HG03025 (cell line): ENCODE measurements at regions not wholly inside any gene's neighbourhood (a gene's known extent, or its start where the extent isn't known, plus 50 kb on each side); places are given as distances from the start of the nearest gene placed in this dataset.

Source experiments
- ATAC-seq: cut with Tn5 transposase; IDR thresholded peaks from one replicate; pipeline ENCODE4 v1.9.1; 2021; ENCODE audit warnings: mild to moderate bottlenecking, moderate library complexity; ENCODE audit not compliant: unreplicated experiment, low FRiP score

GRCh38 chr1:81238129-81238528, 562.6 kb upstream of the ADGRL2 start:
- no peak for ATAC-seq

- ATAC-seq: no peak
These were observed 563.2 kb upstream of the ADGRL2 start for GRCh38 chr1:81237473-81238089.

DNA sequence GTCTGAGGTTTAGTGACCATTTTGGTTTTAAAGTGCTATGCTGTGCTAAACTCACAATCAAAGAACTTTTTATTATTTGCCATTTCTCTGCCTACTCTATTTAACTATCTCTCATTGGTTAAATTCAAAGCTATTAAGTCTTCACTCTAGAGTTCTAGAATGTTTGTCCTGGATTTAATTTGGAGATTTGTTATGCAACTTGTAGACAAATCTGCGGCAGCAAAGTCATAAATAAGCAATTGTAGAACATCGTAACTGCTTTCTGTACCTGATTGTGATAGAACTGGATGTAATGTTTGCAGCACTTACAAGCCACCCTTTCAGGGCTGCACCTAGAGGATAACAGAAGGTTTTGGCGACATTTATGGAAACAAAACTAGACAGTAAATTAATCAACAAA, 566.5 kb upstream of the ADGRL2 start:
- ATAC-seq: no peak

DNA sequence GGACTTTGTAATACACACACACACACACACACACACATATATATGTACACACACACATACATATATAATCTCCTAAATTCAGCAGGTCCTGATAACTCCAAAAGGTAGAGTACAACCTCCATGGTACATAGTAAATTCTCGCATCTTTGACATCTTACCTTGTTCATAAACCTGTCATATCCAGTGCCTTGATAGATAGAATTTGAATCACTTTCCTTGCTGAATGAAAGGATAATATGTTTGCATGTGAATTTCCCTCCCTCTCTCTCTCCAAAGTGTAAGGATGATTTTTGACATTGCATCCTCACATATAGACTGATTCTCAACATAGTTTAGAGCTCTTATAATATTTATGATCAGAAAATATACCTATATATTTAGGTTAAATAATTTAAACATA, 567.1 kb upstream of the ADGRL2 start:
- ATAC-seq: no peak

DNA sequence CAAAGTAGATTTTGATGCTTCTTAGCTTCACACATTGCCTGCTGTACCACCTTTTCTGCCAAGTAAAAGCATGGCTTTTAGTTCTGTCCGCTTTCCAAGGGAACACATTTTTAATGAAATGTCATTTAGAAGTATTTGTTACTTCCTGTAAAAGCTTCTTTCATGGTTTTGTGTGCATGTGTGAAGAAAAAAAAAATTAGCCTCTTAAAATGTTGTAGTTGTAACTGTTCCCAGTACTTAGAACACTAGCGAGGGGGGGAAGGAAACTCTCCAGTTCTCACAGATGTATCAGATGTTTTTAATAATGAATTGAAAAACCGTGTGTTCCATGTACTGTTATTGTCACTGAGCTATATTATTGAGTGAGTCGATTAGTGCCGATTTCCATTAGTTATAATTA, 568.3 kb upstream of the ADGRL2 start:
- ATAC-seq: no peak

DNA sequence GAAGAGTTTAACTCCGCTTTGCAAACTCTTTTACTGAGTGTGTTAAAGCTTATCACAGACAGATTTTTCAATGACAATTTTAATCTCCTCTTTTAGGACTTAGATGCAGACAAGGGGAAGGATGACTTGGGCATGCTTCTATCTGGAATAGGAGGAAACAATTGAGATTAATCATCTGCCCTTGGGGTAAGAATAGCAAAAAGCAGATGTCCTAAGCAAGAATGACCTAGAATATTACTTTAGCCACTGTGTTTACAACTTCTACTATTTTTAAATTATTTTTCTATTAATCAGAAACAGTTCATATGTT, 569.0 kb upstream of the ADGRL2 start:
- ATAC-seq: no peak

- no peak for ATAC-seq
These were observed 569.6 kb upstream of the ADGRL2 start for GRCh38 chr1:81230983-81231728.

- no peak for ATAC-seq
These were observed 571.8 kb upstream of the ADGRL2 start for GRCh38 chr1:81228926-81229325.

DNA sequence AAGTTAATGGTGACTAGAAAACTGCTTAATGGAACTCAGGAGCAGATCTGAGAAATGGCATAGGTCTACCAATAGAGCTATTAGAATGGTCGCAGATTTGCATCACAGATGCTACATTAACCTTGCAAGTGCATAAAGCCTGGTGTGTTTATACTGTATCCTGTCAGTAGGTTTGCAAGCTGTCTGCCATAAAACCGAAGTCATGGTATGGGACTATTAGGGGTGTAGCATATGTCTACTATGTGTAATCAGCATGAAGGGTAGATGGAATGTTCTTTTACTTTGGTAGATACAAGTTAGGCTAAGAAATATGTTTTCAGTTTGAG, 574.2 kb upstream of the ADGRL2 start:
- peak; percentile 48 for ATAC-seq

DNA sequence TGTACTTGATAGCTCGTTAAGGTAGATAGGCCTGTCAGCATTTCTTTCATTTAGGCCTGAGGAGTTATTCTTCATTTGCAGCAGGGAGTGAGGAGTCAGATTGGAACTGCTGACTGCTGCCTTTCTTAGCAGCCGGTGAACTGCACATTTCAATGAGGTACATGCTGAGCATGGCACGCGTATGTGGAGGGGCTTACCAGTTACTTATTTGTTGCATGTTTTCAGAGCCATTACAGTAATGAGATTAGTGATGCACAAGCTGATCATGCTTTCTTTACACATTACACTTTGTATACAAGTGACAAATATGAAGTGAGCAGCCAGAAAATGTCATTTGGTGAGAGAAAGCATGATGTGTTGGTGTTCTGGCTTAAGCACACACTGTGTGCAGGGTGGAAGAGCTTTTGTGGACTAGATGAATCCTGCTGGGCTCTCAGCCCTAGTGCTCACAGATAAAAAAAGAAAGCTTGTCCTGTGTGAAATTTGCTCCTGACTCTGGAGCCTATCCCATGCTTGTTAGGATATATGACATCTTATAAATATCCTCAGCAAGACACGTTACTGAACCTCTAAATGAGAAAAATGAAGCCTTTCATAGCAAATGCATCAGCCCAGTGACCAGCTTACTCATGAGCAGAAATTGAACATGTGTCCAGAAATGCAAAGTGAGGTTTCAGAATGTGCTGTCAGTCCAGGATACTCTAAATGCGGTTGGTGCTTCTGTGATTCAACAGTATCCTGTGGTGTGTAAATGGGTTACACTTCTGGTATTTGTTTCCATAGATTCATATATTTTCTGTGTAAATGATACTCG, 574.7 kb upstream of the ADGRL2 start:
- peak; percentile 94 for ATAC-seq

DNA sequence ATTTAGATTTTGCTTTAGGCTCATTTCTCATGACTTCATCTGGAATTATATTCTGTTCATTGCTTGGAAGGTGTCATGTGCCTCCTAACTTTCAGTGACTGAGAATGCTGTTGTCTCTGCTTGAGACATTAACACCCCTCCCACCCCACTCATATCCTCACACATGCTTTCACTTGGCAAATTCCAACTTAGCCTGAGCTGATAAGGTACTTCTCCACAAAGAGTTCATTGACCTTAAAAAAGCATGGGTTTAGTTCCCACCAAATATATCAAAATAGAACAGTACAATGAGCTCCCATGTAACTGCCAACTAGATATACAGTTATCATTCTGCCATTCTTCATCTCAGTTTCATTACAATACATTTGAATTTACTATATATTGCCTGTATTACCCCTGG, 576.5 kb upstream of the ADGRL2 start:
- ATAC-seq: no peak

DNA sequence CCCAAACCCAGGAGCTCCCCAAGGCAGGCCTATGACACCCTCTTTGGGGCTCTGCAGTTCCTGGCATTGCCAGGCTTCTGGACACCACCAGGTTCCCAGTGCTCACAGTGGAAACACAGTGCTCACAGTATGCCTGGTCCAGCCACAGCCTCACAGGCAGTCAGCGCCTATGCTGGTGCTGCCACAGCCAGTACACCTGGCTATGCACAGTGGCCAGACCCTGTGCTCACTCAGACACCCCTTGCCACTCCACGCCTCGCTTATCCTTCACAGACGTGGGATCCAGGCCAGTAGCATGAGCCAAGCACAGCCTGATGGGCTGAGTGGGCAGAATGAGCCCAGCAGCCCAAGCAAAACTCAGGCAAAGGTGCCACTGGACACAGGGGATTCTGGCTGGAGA, 579.2 kb upstream of the ADGRL2 start:
- ATAC-seq: no peak

DNA sequence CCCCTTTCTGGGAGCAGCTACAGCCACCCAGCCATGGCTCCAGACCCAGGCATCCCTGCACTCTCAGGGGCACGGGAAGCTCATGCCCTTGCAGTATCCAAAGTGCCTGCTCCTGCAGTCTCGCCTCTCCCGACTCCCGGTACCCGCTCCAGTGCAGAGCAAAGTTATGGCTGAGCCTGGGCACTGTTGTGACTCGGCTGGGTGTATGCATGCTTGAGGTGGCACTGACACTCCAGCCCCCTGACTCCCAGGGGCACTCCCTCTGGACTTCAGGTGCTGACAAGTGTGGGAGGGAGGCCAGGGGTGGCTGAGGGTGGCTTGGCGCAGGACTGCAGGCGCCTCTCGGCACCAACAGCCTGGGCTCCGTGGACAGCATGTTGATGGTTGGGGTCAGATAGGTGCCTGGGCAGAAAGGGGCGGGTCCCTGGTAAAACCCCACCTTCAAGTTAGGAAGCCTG, 580.1 kb upstream of the ADGRL2 start:
- no peak for ATAC-seq

DNA sequence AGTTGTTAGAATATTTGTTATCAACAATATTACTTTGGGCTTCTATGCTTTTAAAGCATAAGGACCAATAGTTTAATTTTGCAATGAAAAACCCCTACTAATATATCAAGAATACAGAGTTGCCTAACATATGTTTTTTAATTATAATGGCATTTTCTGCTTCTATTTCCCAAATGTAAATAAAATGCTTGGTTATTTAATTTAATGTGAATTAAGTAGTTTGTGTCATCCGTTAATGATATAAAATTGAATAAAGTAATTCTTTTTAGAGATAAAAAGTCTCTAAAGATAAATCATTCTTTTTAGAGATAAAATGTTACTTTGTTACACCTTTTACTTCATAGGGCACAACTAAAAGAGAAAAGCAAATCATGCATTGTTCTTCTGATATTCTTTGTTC, 583.7 kb upstream of the ADGRL2 start:
- ATAC-seq: no peak

DNA sequence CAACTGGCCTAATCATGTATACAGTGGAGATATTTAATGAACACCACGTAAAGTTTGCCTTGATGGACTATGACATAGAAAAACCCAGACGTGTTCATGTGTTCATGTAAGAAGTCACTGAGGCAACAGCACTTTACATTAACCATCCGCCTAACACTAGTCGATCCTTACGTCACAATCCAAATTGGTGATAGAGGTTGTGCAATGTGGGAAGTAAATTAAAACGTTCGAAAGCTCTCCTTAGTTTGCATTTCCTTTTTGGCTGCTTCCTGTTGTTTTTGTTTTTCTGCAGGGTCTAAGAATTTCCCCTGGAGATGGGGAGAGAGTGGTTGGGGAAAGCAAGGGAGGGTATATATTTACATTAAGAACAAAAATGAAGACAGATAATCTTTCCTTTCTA, 587.5 kb upstream of the ADGRL2 start:
- no peak for ATAC-seq

DNA sequence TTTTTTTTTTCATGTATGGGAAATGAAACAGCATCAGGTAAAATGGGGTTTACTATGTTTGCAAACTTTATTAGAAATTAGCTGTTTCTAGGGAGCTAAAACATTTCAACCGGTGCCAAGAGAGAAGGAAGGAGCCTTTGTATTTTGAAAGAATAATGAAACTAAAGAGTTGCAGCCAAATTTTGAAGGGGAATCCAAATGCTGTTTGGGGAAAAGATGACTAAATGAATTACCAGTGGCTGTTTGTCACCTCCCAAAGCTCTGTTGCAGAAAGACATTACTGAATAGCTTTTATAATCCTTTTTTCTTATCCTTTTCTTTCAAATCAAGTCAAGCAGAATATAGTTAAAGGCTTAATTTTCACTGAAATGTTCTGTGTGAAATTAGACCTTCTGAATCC, 591.3 kb upstream of the ADGRL2 start:
- ATAC-seq: no peak

DNA sequence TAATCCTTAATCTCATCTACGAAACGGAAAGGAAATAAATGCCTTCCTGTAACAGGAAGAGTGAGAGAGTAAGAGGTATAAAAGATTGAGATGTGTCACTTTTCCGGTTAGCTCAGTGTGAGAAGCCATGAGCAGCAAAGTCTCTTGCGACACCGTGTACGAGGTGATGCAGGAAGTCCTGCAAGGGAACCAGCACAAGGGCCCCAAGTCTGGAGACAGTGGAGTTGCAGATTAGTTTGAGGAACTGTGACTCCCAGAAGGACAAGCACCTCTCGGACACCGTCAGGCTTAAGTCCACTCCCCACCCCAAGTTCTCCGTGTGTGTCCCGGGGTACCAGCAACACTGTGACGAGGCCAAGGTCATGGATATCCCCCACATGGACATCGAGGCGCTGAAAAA, 592.3 kb upstream of the ADGRL2 start:
- no peak for ATAC-seq

- ATAC-seq: no peak
These were observed 594.8 kb upstream of the ADGRL2 start for GRCh38 chr1:81205956-81206355.

DNA sequence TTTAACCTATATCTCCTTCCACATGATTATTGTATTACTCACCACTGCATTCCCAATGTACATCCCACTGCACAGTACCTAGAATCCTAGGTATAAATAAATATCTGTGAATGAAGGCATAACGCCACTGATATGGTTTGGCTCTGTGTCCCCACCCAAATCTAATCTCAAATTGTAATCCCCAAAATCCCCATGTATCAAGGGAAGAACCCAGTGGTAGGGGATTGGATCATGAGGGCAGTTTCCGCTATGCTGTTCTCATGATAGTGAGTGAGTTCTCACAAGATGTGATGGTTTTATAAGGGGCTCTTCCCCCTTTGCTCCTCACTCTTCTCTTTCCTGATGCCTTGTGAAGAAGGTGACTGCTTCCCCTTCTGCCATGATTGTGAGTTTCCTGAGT, 599.0 kb upstream of the ADGRL2 start:
- no peak for ATAC-seq

- no peak for ATAC-seq
These were observed 603.1 kb upstream of the ADGRL2 start for GRCh38 chr1:81197591-81197990.

DNA sequence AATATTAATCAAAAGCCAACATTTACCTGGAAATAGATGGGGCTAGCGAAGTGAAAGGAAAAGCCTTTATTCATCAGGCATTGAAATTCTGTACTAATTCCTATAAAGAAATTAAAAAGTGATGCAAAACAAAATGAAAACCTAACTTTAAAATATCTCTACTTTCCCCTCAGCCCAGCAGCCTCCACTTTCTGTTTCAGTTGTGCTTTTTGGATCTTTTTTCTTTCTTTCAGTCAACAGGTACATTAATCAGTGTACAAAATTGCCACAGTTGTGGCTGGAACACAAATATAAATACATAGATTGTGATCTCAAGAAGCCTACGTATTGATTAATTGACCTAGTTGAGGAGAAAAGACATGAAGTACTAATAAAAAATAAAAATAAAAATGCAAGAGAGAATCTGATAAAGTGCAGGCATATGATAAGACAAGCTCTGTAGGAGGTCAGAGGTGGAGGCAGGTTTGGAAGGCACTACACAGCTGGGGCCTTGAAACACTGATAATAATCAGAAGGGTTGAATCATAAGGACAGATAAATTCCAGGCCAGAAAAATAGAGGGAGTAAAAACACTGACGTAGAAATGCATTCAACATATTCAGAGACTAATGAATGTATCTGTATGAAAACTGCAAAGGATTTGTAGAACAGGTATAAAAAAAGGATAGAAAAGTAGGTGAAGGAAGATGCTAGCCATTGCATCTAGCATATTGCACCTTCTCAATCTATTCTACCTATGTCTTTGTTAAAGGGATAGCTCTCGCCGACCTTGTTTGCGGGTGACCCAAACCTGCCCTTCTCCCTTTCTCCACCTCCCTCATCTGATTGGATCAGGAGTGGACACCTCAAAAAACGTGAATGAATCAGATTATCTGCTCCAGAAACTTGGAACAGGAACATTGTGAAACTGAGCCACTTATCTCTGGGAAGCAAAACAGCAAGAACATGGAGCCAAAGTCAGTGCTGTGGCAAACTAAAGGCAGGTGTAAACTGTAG, 607.8 kb upstream of the ADGRL2 start:
- ATAC-seq: no peak
